Bronchial epithelial cell (primary cell): ENCODE measurements at regions not wholly inside any gene's neighbourhood (a gene's known extent, or its start where the extent isn't known, plus 50 kb on each side); places are given as distances from the start of the nearest gene placed in this dataset.

Experiments used
- DNase-seq: peaks from one replicate; pipeline ENCODE4 v3.0.0-alpha.2; 2010; ENCODE audit warnings: low read depth
- FAIRE-seq: peaks from 2 replicates; lab custom pipeline; 2011; peaks lifted over from hg19 to GRCh38; lab: Jason Lieb, UNC
- H3K27me3 ChIP-seq: 2 replicates; pipeline ENCODE4 v1.5.1; 2011; ENCODE audit warnings: low read length; ENCODE audit not compliant: control insufficient read depth, insufficient read depth
- H3K36me3 ChIP-seq: 2 replicates; pipeline ENCODE4 v1.5.1; 2011; ENCODE audit warnings: low read length; ENCODE audit not compliant: control insufficient read depth, insufficient read depth
- H3K4me3 ChIP-seq: 2 replicates; pipeline ENCODE4 v1.5.1; 2011; ENCODE audit warnings: mild to moderate bottlenecking, low read depth, low read length, control low read depth
- CTCF ChIP-seq: IDR thresholded peaks from 2 replicates; pipeline ENCODE4 v1.5.1; 2011; ENCODE audit warnings: mild to moderate bottlenecking, moderate library complexity, low read length, control low read depth, inconsistent platforms; ENCODE audit not compliant: insufficient read depth, severe bottlenecking

- H3K27me3 ChIP-seq, result no peaks in the 10 kb centered on the region
- no peaks in the 10 kb centered on the region for H3K36me3 ChIP-seq
- no peak overlapping the region for H3K4me3 ChIP-seq
- DNase-seq (no peak), FAIRE-seq (no peak)
- TF ChIP-seq CTCF, result no peak
These were observed 194.2 kb upstream of the ASIC2 start for GRCh38 chr17:33487187-33487879.

GRCh38 chr17:33491871-33492481 is 198.9 kb upstream of the ASIC2 start:
- no peak for TF ChIP-seq CTCF
- FAIRE-seq, result no peak
- DNase-seq, result no peak
- Histone ChIP-seq H3K4me3 (no peak overlapping the region), H3K27me3 (no peaks in the 10 kb centered on the region), H3K36me3 (no peaks in the 10 kb centered on the region)

- TF ChIP-seq CTCF, result no peak
- no peaks in the 10 kb centered on the region for H3K27me3 ChIP-seq
- no peak for DNase-seq
- H3K4me3 ChIP-seq, result no peak overlapping the region
- FAIRE-seq, result no peak
- H3K36me3 ChIP-seq, result no peaks in the 10 kb centered on the region
These were observed 199.7 kb upstream of the ASIC2 start for GRCh38 chr17:33492731-33493265.

GRCh38 chr17:33493566-33493965 is 200.5 kb upstream of the ASIC2 start:
- TF ChIP-seq CTCF, result no peak
- H3K36me3 ChIP-seq, result no peaks in the 10 kb centered on the region
- no peak for DNase-seq
- no peak for FAIRE-seq
- H3K27me3 ChIP-seq, result no peaks in the 10 kb centered on the region
- no peak overlapping the region for H3K4me3 ChIP-seq

- DNase-seq (no peak), FAIRE-seq (no peak)
- Histone ChIP-seq H3K27me3 (no peaks in the 10 kb centered on the region), H3K36me3 (no peaks in the 10 kb centered on the region), H3K4me3 (no peak overlapping the region)
- no peak for TF ChIP-seq CTCF
These were observed 201.1 kb upstream of the ASIC2 start for GRCh38 chr17:33494151-33494550.

GRCh38 chr17:33497623-33498022 is 204.5 kb upstream of the ASIC2 start:
- no peak for TF ChIP-seq CTCF
- H3K27me3 ChIP-seq, result no peaks in the 10 kb centered on the region
- H3K4me3 ChIP-seq, result no peak overlapping the region
- FAIRE-seq (no peak), DNase-seq (no peak)
- no peaks in the 10 kb centered on the region for H3K36me3 ChIP-seq
